ENCODE measurements at regions not wholly inside any gene's neighbourhood (a gene's known extent, or its start where the extent isn't known, plus 50 kb on each side); places are given as distances from the start of the nearest gene placed in this dataset.

DNA sequence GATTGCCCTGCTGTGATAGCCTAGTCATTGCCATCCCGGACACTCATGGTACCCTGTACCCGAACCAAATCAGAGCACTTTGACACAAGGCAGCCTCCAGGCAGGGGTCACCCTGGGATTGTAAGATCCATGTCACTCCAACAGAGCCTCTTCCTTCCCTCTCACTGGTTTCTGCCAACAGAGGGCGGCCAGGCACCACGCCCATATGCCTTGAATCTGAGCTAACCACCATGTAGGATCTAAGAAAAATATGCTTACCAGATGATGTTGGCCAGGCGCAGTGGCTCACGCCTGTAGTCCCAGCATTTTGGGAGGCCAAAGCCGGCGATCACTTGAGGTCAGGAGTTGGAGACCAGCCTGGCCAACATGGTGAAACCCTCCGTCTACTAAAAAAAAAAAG lies 389.2 kb upstream of the KLF6 start:
- Histone ChIP-seq H3K4me1 (ENCODE audit: insufficient read depth, low read length) (no peaks in the 10 kb centered on the region), H3K36me3 (ENCODE audit: insufficient read depth, low read length) (no peaks in the 10 kb centered on the region), H3K9me3 (ENCODE audit: insufficient read depth, low read depth, low read length) (no peaks in the 10 kb centered on the region), H3K27me3 (ENCODE audit: insufficient read depth, low read length) (no peaks in the 10 kb centered on the region), H3K79me2 (ENCODE audit: insufficient read depth, low read length) (no peaks in the 10 kb centered on the region), H3K27ac (ENCODE audit: low read depth, low read length) (no peak overlapping the region), H2AFZ (ENCODE audit: low read depth, low read length) (no peak overlapping the region), H3K9ac (ENCODE audit: low read length) (no peak overlapping the region), H3K4me2 (ENCODE audit: low read length) (no peak overlapping the region), H3K4me3 (ENCODE audit: insufficient read depth, low read depth, low read length) (no peak overlapping the region), H4K20me1 (ENCODE audit: insufficient read depth, low read length) (no peaks in the 10 kb centered on the region)
- Mint-ChIP-seq H3K27me3 (ENCODE audit: low read depth, unreplicated experiment) (no peaks in the 10 kb centered on the region), H3K4me3 (ENCODE audit: unreplicated experiment) (no peak overlapping the region), H3K9me3 (ENCODE audit: unreplicated experiment) (peaks cover 9% of the 10 kb centered on the region), H3K36me3 (ENCODE audit: low read depth, unreplicated experiment) (no peaks in the 10 kb centered on the region), H3K4me1 (ENCODE audit: low read depth, unreplicated experiment) (no peaks in the 10 kb centered on the region), H3K27ac (ENCODE audit: unreplicated experiment) (no peak overlapping the region)
- no peak for DNase-seq (ENCODE audit: low read depth)
- no peak for FAIRE-seq
- no peak for TF ChIP-seq EZH2 (IDR thresholded peaks at IDR 0.05; ENCODE audit: insufficient read depth, low read length)
- TF ChIP-seq, protein P1, sequence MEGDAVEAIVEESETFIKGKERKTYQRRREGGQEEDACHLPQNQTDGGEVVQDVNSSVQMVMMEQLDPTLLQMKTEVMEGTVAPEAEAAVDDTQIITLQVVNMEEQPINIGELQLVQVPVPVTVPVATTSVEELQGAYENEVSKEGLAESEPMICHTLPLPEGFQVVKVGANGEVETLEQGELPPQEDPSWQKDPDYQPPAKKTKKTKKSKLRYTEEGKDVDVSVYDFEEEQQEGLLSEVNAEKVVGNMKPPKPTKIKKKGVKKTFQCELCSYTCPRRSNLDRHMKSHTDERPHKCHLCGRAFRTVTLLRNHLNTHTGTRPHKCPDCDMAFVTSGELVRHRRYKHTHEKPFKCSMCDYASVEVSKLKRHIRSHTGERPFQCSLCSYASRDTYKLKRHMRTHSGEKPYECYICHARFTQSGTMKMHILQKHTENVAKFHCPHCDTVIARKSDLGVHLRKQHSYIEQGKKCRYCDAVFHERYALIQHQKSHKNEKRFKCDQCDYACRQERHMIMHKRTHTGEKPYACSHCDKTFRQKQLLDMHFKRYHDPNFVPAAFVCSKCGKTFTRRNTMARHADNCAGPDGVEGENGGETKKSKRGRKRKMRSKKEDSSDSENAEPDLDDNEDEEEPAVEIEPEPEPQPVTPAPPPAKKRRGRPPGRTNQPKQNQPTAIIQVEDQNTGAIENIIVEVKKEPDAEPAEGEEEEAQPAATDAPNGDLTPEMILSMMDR (IDR thresholded peaks at IDR 0.05; ENCODE audit: insufficient read depth, low read depth, low read length): no peak

DNA sequence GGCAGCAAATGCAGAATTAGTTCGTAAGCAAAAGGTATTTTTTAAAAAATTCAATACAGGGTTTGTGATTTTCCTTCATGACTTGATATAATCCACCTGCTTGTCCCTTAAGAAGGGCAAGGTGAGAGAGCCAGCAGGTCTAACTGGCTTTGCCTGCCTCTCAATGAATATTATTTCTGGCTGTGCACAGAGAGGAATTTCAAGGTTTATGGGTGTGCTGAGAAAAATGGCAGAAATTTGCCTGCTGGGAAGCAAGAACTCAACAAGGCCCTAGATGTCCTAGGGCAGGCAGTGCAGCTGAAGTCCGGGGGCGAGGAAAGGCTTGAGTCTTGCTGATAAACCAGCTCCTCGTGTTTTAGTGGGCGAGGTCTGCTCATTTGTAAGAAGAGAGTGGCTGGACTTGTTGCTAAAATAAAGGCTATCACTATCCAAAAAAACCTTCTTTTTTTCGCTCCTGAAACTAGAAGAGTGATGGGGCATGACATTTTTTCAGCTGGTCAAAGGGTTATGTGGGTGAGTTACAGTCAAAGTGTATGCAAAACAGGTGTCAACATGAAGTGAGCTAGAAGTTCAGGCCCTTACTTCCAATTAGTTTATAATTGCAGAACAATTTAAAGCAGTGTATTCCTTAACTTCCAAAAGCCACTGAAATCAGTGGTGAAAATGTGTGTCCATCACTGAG lies 385.8 kb upstream of the KLF6 start:
- Histone ChIP-seq H2AFZ (ENCODE audit: low read depth, low read length) (no peak overlapping the region), H3K27me3 (ENCODE audit: insufficient read depth, low read length) (no peaks in the 10 kb centered on the region), H3K9ac (ENCODE audit: low read length) (no peak overlapping the region), H3K27ac (ENCODE audit: low read depth, low read length) (no peak overlapping the region), H3K4me2 (ENCODE audit: low read length) (no peak overlapping the region), H3K79me2 (ENCODE audit: insufficient read depth, low read length) (no peaks in the 10 kb centered on the region), H3K4me3 (ENCODE audit: insufficient read depth, low read depth, low read length) (no peak overlapping the region), H3K9me3 (ENCODE audit: insufficient read depth, low read depth, low read length) (no peaks in the 10 kb centered on the region), H4K20me1 (ENCODE audit: insufficient read depth, low read length) (no peaks in the 10 kb centered on the region), H3K4me1 (ENCODE audit: insufficient read depth, low read length) (no peaks in the 10 kb centered on the region), H3K36me3 (ENCODE audit: insufficient read depth, low read length) (no peaks in the 10 kb centered on the region)
- Mint-ChIP-seq H3K27me3 (ENCODE audit: low read depth, unreplicated experiment) (peaks cover 2% of the 10 kb centered on the region), H3K36me3 (ENCODE audit: low read depth, unreplicated experiment) (no peaks in the 10 kb centered on the region), H3K4me1 (ENCODE audit: low read depth, unreplicated experiment) (no peaks in the 10 kb centered on the region), H3K9me3 (ENCODE audit: unreplicated experiment) (peaks cover 9% of the 10 kb centered on the region), H3K27ac (ENCODE audit: unreplicated experiment) (no peak overlapping the region), H3K4me3 (ENCODE audit: unreplicated experiment) (no peak overlapping the region)
- no peak for TF ChIP-seq EZH2 (IDR thresholded peaks at IDR 0.05; ENCODE audit: insufficient read depth, low read length)
- TF ChIP-seq, protein P1 (IDR thresholded peaks at IDR 0.05; ENCODE audit: insufficient read depth, low read depth, low read length): no peak
- FAIRE-seq (no peak), DNase-seq (ENCODE audit: low read depth) (no peak)

- no peaks in the 10 kb centered on the region for H3K27me3 ChIP-seq (ENCODE audit: insufficient read depth, low read length)
- H3K4me3 ChIP-seq (ENCODE audit: insufficient read depth, low read depth, low read length): no peak overlapping the region
- no peaks in the 10 kb centered on the region for H3K79me2 ChIP-seq (ENCODE audit: insufficient read depth, low read length)
- Mint-ChIP-seq H3K4me3 (ENCODE audit: unreplicated experiment) (no peak overlapping the region), H3K27me3 (ENCODE audit: low read depth, unreplicated experiment) (peaks cover 2% of the 10 kb centered on the region), H3K36me3 (ENCODE audit: low read depth, unreplicated experiment) (no peaks in the 10 kb centered on the region), H3K9me3 (ENCODE audit: unreplicated experiment) (peaks cover 9% of the 10 kb centered on the region), H3K27ac (ENCODE audit: unreplicated experiment) (no peak overlapping the region), H3K4me1 (ENCODE audit: low read depth, unreplicated experiment) (no peaks in the 10 kb centered on the region)
- no peak for FAIRE-seq
- H3K27ac ChIP-seq (ENCODE audit: low read depth, low read length): no peak overlapping the region
- TF ChIP-seq, protein P1 (IDR thresholded peaks at IDR 0.05; ENCODE audit: insufficient read depth, low read depth, low read length): no peak
- TF ChIP-seq EZH2 (IDR thresholded peaks at IDR 0.05; ENCODE audit: insufficient read depth, low read length): no peak
- H4K20me1 ChIP-seq (ENCODE audit: insufficient read depth, low read length): no peaks in the 10 kb centered on the region
- no peaks in the 10 kb centered on the region for H3K9me3 ChIP-seq (ENCODE audit: insufficient read depth, low read depth, low read length)
- H3K9ac ChIP-seq (ENCODE audit: low read length): no peak overlapping the region
- no peaks in the 10 kb centered on the region for H3K4me1 ChIP-seq (ENCODE audit: insufficient read depth, low read length)
- no peak for DNase-seq (ENCODE audit: low read depth)
- H3K4me2 ChIP-seq (ENCODE audit: low read length): no peak overlapping the region
- H3K36me3 ChIP-seq (ENCODE audit: insufficient read depth, low read length): no peaks in the 10 kb centered on the region
- H2AFZ ChIP-seq (ENCODE audit: low read depth, low read length): no peak overlapping the region
Measured at GRCh38 chr10:4170181-4170580, 385.2 kb upstream of the KLF6 start.
